ENCODE measurements at regions not wholly inside any gene's neighbourhood (a gene's known extent, or its start where the extent isn't known, plus 50 kb on each side); places are given as distances from the start of the nearest gene placed in this dataset.
"Not testable (repeated sequence)": the region's sequence is repeated elsewhere in the genome, so short reads cannot be mapped to it uniquely, and the experiment has no call there.

DNA sequence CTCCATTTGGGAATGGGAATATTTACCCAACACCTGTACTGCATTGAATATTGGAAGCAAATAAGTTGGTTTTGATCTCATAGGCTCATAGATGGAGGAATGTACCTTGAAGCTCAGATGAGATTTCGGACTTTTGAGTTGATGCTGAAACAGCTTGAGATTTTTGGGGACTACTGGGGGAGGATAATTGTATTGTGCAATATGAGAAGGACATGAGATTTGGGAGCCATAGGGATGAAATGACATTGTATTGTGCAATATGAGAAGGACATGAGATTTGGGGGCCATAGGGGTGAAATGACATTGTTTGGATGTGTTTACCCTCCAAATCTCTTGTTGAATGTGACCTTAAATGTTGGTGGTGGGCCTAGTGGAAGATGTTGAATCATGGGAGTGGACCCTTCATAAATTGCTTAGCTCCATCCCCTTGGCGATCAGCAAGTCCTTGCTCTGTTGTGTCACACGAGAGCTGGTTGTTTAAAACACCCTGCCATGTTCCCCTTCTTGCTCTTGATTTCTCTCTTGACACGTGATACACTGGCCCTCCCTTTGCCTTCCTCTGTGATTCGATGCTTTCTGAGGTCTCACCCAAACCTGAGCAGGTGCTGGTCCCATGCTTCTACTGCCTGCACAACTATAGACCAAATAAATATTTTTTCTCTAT is 4464.8 kb upstream of the OR11H1 start:
- TF ChIP-seq POLR2AphosphoS5, POLR2A (IDR thresholded peaks at IDR 0.05; ENCODE audit: low read depth, low read length): not testable (repeated sequence)
